HG02763 (cell line): ENCODE measurements at regions not wholly inside any gene's neighbourhood (a gene's known extent, or its start where the extent isn't known, plus 50 kb on each side); places are given as distances from the start of the nearest gene placed in this dataset.

Experiments used
- ATAC-seq: cut with Tn5 transposase; IDR thresholded peaks from one replicate; pipeline ENCODE4 v1.9.1; 2021; ENCODE audit warnings: mild to moderate bottlenecking, moderate library complexity; ENCODE audit not compliant: unreplicated experiment

DNA sequence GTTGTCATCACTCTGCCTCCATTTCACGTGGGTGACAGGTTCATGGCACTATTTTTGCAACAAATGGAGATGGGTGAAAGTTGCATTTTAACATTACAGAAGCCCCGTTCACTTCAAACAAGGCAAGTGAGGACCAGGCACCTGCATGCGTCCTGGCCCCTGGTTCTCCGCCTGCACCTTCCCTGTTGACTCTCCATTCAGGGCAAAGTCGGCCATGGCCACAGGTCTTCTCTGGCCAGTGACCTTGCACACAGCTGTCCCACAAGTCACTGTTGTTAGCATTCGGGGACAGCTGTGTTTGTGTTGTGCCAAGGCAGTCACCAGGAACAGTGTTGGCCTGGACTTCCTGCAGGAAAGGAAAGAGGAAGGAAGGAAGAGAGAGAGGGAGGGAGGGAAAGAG lies 554.9 kb downstream of the TCERG1L start:
- no peak for ATAC-seq

DNA sequence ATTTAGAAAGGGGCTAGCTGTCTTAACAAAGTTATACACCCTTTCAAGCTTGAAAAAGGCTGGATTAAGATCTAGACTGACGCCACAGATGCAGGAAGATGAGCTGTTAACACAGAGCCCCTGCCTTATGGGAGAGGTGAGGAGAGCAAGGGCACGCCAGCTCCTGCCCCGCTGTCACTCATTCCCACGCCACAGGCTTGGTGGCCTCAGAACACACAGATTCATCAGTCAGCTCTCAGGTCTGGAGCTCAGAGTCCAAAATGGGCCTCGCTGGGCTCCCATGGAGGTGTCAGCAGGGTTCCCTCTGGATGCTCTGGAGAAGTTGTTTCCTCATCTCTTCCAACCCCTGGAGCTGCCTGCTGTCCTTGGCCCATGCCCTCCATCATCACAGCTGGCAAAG lies 554.2 kb downstream of the TCERG1L start:
- ATAC-seq = no peak

DNA sequence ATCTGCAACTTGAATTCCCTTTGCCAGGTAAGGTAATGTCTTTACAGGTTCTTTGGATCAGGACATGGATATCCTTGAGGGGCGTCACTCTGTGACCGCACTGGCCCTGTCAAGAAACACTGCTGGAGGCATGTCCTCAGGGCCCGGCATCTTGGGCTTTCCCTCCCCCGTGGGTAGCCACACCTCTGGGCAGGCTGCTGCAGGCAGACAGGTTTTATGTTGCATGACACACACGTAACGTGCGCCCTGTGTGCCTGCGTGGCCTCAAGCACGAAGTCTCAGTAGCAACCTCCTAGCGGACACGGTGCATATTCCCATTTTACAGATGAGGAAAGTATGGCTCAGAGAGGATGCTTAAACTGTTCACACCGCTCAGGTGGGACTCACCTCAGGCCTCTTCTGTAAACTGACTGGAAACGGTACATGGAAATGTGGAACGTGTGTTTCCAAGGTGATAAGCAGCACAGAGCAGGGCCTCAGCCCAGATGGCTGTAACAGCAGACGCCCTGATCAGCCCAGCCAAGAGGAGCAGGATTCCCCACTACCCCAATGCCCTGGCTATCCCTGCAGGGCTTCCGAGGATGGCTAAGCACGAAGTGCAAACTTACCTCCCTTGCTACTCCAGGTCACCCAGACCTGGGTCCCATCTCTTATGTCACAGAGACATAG lies 553.6 kb downstream of the TCERG1L start:
- ATAC-seq = no peak

DNA sequence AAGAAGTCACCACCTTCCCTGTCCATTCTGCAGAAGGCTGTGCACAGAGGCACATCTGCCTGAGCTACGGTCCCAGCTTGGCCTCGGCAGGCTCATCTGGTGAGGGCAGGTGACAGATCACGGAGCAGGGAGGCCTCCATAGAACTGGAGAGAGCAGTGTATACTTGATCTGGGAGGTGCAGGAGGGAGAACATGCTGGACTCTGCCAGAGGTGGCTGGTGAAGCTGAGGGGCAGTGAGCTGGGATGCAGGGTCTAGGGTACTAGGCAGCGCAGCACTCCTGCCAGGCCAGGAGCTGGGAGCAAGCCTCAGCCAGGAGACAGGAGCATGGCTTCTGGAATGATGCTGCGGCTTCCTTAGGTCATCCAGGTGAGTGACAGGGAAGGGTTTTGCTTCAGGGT lies 553.0 kb downstream of the TCERG1L start:
- ATAC-seq = no peak

GRCh38 chr10:130761032-130761575 lies 550.4 kb downstream of the TCERG1L start:
- ATAC-seq = no peak

DNA sequence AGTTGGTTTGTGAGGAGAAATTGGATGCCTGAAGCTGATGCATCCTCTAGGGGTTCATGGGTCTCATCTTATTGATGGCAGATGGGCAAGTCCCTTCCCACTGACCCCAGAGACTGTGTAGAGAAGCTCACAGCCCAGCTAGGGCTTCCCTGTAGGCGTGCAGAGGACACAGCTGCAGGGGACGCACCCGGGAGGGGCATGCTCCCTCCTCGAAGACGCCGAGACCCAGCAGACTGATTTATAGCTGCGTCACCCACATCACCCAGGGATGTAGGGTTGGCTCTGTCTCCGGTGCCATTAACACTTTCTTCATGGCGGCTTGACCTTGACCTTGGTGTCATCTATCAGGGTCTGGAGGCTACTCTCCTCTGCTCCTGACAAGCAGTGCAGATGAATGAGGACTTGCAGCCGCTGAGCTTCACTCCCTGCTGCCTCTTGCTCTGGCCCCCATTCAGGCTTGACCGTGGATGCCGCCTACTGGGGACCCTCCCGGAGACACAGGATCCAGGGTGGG lies 549.7 kb downstream of the TCERG1L start:
- ATAC-seq = no peak

DNA sequence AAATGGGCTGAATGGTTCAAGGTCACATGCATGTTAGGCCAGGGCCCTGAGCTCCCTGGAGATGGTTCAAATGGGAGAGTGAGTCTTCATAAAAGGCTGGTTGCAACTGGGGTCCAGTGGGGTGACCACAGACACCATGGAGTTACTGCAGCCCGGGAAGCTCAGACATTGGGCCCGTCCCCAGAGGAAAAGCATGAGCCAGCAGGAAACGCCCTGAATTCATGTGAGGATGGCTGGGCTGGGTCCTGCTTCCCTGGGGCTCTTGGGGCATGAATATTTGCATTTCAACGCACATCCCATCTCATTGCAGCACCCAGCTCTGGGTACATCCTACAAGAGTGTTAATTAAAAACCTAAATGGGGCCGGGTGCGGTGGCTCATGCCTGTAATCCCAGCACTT lies 549.0 kb downstream of the TCERG1L start:
- no peak for ATAC-seq

DNA sequence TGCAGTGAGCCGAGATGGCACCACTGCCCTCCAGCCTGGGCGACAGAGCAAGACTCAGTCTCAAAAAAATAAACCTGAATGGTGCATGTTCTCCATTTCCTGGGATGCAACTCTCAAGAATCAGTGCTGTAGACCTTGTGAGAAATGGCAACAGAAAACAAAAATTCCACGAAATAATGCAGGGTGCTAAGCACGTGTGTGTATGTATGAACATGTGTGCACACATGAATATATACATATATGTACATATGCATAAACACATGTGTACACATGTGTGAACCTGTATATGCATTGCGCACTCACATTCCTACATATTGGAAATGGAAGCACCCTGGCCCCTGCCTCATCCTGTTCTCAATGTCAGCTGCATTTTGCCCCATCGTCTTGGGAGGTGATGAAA lies 548.5 kb downstream of the TCERG1L start:
- no peak for ATAC-seq

- no peak for ATAC-seq
These were observed 548.0 kb downstream of the TCERG1L start for GRCh38 chr10:130763491-130763890.

DNA sequence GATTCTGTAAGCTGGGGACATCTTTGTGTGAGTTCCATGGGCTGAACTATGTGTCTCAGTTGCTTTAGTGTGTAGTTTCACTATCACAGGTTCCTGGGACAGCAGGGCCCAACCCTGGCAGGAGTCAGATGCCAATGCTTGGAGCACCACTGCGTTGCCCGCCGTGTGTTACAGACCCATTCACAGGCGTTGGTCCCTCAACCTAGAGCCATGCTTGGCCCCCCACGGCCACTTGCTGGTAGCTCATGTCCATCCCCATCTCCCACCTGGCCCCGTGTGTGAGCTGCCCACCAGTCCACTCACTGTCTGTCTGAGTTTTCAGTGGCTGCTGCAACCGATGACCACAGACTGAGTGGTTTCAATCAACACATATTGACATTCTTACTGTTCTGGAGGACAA lies 546.9 kb downstream of the TCERG1L start:
- ATAC-seq = no peak

GRCh38 chr10:130766071-130766470 lies 545.5 kb downstream of the TCERG1L start:
- no peak for ATAC-seq

- no peak for ATAC-seq
These were observed 544.3 kb downstream of the TCERG1L start for GRCh38 chr10:130767116-130767730.

DNA sequence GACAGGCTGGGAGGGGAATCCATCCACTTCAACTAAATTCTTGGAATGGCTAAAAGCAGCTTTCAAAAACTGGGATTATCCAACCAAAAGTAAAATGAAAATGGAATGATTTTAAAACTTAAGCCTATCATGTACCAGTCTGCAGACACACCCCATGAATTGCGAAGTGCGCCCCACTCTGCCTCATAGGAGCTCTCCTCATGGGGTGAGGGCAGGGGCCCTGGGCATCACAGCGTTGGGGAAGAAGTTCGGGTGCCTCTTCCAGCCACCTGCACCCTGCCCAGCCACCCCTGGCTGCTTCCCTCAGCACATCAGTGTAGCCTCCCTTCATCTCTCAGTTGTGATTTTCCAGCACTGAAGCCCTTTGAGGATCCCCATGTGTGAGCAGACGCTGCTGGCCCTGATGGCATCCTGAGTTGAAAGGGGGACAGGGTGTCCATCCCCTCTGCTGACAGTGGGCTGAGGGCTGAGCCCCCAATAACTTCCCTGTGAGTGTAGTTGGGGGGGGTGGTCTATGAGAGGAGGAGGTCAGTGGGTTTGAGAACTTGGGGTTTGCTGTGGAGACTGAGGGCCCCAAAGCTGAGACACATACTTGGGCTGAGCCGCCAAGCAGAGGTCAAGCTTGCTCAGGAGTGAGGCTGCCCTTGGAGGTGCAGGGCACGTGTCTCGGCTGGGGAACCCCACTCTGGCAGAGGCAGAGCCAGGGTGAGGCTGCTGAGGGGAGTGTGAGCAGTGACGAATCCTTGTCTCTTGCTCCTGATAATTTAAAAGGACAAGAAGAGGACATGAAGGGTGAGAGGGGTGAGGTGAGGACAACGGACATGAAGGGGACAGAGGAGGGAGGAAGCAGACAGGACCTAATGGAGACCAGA lies 542.1 kb downstream of the TCERG1L start:
- ATAC-seq = no peak

DNA sequence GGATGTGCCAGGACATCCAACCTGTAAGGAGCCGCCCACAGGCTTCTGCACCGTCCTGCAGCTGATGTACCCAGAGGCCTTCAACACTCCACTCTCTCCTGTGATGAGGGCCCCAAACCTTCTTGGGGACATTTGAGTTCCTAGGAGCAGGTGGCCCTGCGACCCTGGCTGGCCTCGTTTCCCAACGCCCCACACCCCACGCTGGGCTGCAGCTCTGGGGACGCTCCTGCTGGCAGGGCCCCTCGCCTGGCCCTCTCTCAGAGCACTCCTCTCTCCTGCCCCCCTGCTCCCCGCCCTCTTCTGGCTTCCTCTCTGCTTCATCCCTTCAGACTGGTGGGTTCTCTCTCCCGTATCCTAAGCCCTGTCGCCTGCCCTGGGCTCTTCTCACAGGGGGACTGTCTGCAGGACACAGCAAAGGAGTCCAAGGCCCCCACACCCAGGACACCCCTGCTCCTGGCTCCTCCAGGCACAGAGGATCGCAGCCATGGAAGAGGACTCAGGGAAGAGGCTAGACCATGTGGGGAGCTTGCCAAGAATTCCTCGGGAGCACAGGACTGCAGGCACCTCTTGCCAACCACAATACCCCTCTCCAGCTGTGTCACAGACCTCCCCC lies 541.4 kb downstream of the TCERG1L start:
- ATAC-seq = no peak

DNA sequence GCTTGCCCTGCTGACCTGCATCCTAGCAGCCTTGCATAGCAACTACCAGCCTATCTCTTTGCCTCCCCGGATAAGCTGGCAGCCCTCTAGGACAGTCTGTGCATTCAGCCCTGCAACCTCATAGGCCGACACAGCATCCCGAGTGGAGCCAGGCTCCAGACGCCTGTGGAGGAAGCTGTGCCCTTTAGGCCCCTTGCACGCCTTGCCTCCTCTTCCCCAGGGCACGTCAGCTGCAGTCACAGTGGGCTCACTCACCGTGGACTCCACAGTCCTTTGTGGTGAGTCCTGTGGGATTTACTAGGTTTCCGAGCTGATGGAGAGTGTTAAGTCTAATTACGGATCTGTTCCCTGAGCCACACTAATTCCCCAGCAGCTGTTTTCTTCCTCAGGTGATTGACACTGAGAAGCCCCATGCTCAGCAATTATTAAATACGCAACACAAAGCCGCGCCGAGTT lies 540.0 kb downstream of the TCERG1L start:
- ATAC-seq = no peak

- ATAC-seq = no peak
These were observed 539.5 kb downstream of the TCERG1L start for GRCh38 chr10:130772056-130772455.

DNA sequence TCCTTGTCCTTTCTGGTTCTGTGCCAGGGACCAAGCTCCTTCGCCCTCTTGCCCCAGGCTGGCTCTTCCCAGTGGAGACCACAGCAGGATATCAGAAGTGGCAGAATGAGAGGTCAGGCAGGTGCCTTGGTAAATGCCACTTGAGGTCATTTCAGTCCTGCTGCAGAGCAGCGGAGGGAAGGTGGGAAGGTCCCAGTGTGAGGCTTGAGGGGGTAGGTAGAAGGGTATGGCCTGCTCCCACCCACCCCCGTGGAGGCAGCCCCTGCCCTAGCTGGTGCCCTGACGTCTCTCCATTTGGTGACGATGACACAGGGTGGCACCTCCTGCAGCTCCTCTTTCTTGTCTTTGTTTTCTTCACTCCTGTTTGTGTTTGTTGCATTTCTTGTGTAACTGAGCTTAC lies 538.8 kb downstream of the TCERG1L start:
- ATAC-seq = no peak

DNA sequence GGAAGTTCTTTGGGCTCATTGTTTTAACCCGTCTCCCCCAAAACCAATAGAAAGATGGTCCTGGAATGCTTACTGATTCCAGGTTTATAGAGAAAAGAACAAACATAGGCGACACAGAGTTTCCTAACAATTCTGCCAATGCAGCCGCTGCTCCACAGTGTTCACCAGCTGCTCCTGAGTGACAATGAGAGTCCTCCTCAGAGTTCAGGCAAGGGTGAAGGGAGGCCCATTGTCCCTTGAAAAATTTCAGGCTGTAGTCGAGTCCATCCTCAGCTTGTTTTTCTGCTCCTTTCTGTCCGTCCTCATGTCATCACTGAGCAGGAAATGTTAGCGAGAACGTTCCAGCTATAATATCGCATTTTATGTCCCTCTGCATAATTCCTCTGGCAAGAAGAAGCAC lies 537.6 kb downstream of the TCERG1L start:
- no peak for ATAC-seq

DNA sequence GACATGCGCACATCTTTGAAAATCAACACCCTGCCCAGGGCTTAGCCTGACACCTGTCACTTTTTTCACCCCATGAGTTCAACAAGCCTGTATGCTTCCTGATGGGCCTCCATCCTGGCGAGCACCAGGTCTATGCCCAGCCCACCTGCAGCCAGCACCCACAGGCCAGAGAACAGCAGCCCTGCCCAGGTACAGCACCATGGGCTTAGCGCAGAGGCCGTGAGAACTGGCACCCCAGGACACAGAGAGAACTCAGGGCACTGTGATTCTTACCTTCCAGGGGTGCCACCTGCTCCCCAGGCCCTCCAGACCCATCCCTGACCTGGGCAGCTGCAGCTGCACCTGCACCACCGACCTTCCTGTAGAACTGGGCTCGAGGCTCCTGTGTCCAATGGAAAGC lies 536.6 kb downstream of the TCERG1L start:
- no peak for ATAC-seq

- no peak for ATAC-seq
These were observed 536.2 kb downstream of the TCERG1L start for GRCh38 chr10:130775311-130775710.

GRCh38 chr10:130776724-130777123 lies 534.8 kb downstream of the TCERG1L start:
- ATAC-seq = no peak
